Neural crest cell (in vitro differentiated cells): ENCODE measurements at regions not wholly inside any gene's neighbourhood (a gene's known extent, or its start where the extent isn't known, plus 50 kb on each side); places are given as distances from the start of the nearest gene placed in this dataset.

Source experiments
- DNase-seq: peaks from one replicate; pipeline ENCODE4 v3.0.0; 2021; ENCODE audit warnings: low read depth, mixed read lengths, low spot score
- H3K27ac Mint-ChIP-seq: one replicate; pipeline ENCODE4 v1.8.0; 2021; ENCODE audit warnings: mild to moderate bottlenecking, mixed read lengths; ENCODE audit not compliant: unreplicated experiment
- H3K27me3 Mint-ChIP-seq: 2 replicates; pipeline ENCODE4 v1.8.0; 2021; ENCODE audit warnings: low read depth, mild to moderate bottlenecking, mixed read lengths
- H3K36me3 Mint-ChIP-seq: 2 replicates; pipeline ENCODE4 v1.8.0; 2021; ENCODE audit warnings: low read depth, mild to moderate bottlenecking, mixed read lengths
- H3K4me1 Mint-ChIP-seq: 2 replicates; pipeline ENCODE4 v1.8.0; 2021; ENCODE audit warnings: mixed read lengths
- H3K4me3 Mint-ChIP-seq: one replicate; pipeline ENCODE4 v1.8.0; 2021; ENCODE audit warnings: mild to moderate bottlenecking, mixed read lengths
- H3K9me3 Mint-ChIP-seq: 2 replicates; pipeline ENCODE4 v1.8.0; 2021; ENCODE audit warnings: mixed read lengths
- CTCF ChIP-seq: fragments of 200-600 bp; sonication (generic); conservative IDR thresholded peaks from 2 replicates; pipeline ENCODE4 v1.5.0; 2021; ENCODE audit warnings: antibody characterized with exemption, mild to moderate bottlenecking

- Mint-ChIP-seq H3K27me3 (no peaks in the 10 kb centered on the region), H3K27ac (no peak overlapping the region), H3K9me3 (no peaks in the 10 kb centered on the region), H3K4me3 (no peak overlapping the region), H3K4me1 (peaks cover 4% of the 10 kb centered on the region), H3K36me3 (no peaks in the 10 kb centered on the region)
- TF ChIP-seq CTCF, result no peak
- DNase-seq, result no peak
Measured at GRCh38 chr11:26150031-26150430, 181.9 kb upstream of the ANO3 start.

GRCh38 chr11:26158251-26158650 is 173.7 kb upstream of the ANO3 start:
- TF ChIP-seq CTCF, result no peak
- no peak for DNase-seq
- H3K4me1 Mint-ChIP-seq, result peaks cover 4% of the 10 kb centered on the region
- H3K9me3 Mint-ChIP-seq, result no peaks in the 10 kb centered on the region
- no peak overlapping the region for H3K4me3 Mint-ChIP-seq
- H3K27ac Mint-ChIP-seq, result no peak overlapping the region
- H3K36me3 Mint-ChIP-seq, result no peaks in the 10 kb centered on the region
- no peaks in the 10 kb centered on the region for H3K27me3 Mint-ChIP-seq

- no peak for TF ChIP-seq CTCF
- no peaks in the 10 kb centered on the region for H3K4me1 Mint-ChIP-seq
- no peak overlapping the region for H3K27ac Mint-ChIP-seq
- no peak for DNase-seq
- no peak overlapping the region for H3K4me3 Mint-ChIP-seq
- no peaks in the 10 kb centered on the region for H3K9me3 Mint-ChIP-seq
- no peaks in the 10 kb centered on the region for H3K27me3 Mint-ChIP-seq
- H3K36me3 Mint-ChIP-seq, result no peaks in the 10 kb centered on the region
Measured at GRCh38 chr11:26162291-26162690, 169.6 kb upstream of the ANO3 start.

GRCh38 chr11:26186389-26186788 is 145.5 kb upstream of the ANO3 start:
- no peaks in the 10 kb centered on the region for H3K36me3 Mint-ChIP-seq
- H3K4me3 Mint-ChIP-seq, result no peak overlapping the region
- DNase-seq, result no peak
- TF ChIP-seq CTCF, result no peak
- H3K27ac Mint-ChIP-seq, result no peak overlapping the region
- peaks cover 5% of the 10 kb centered on the region for H3K27me3 Mint-ChIP-seq
- no peaks in the 10 kb centered on the region for H3K9me3 Mint-ChIP-seq
- no peaks in the 10 kb centered on the region for H3K4me1 Mint-ChIP-seq

- no peaks in the 10 kb centered on the region for H3K36me3 Mint-ChIP-seq
- no peak for DNase-seq
- peaks cover 7% of the 10 kb centered on the region for H3K27me3 Mint-ChIP-seq
- no peaks in the 10 kb centered on the region for H3K9me3 Mint-ChIP-seq
- no peak overlapping the region for H3K27ac Mint-ChIP-seq
- H3K4me3 Mint-ChIP-seq, result no peak overlapping the region
- no peak for TF ChIP-seq CTCF
- no peaks in the 10 kb centered on the region for H3K4me1 Mint-ChIP-seq
Measured at GRCh38 chr11:26187639-26188038, 144.3 kb upstream of the ANO3 start.

GRCh38 chr11:26188554-26188953 is 143.4 kb upstream of the ANO3 start:
- DNase-seq, result no peak
- Mint-ChIP-seq H3K9me3 (no peaks in the 10 kb centered on the region), H3K4me3 (no peak overlapping the region), H3K36me3 (no peaks in the 10 kb centered on the region), H3K27ac (no peak overlapping the region), H3K4me1 (no peaks in the 10 kb centered on the region), H3K27me3 (peaks cover 7% of the 10 kb centered on the region)
- TF ChIP-seq CTCF, result no peak
